A549 (cell line): ENCODE measurements at regions not wholly inside any gene's neighbourhood (a gene's known extent, or its start where the extent isn't known, plus 50 kb on each side); places are given as distances from the start of the nearest gene placed in this dataset.
A peak's percentile ranks its signal among the peaks of the same experiment; 100 is the strongest.

Source experiments
- ATAC-seq, 2 experiments: fragments of 200-7000 bp in 1 of 2; fragments of >200 bp in 1 of 2; cut with Nextera tagmentation in 1 of 2; cut with Tn5 transposase in 1 of 2; 3 replicates each; pipeline versions ENCODE4 v1.8.0 to v1.9.1; 2018 to 2020; ENCODE audit warnings: mild to moderate bottlenecking in 1 of 2, moderate library complexity in 1 of 2
- CTCF ChIA-PET: fragments of 300-600 bp; sonication (Branson Sonifier 250); formaldehyde crosslinking; extraction: SDS; loops from one replicate; lab custom pipeline; 2021; ENCODE audit warnings: antibody characterized with exemption, inconsistent platforms; lab: Yijun Ruan, JAX
- POLR2A ChIA-PET: fragments of 350-600 bp; formaldehyde crosslinking; extraction: SDS; loops from one replicate; lab custom pipeline; 2021; ENCODE audit warnings: antibody characterized with exemption, inconsistent platforms; lab: Yijun Ruan, JAX
- DNase-seq, 2 experiments: peaks; one replicate each; pipeline versions ENCODE4 v3.0.0 to v3.0.0-alpha.2; 2011 to 2016; ENCODE audit warnings: low read depth in 1 of 2, low spot score in 1 of 2
- FAIRE-seq: peaks from 2 replicates; lab custom pipeline; 2011; peaks lifted over from hg19 to GRCh38; lab: Jason Lieb, UNC
- H3K27ac ChIP-seq, 2 experiments: fragments of >200 bp; sonication (Bioruptor Twin); formaldehyde crosslinking; 3 replicates each; pipeline ENCODE4 v1.5.1; 2016 to 2017
- H3K4me1 ChIP-seq: fragments of >200 bp; sonication (Bioruptor Twin); formaldehyde crosslinking; 3 replicates; pipeline ENCODE4 v1.6.1; 2016
- H3K4me2 ChIP-seq: fragments of >200 bp; sonication (Bioruptor Twin); formaldehyde crosslinking; 3 replicates; pipeline ENCODE4 v1.6.1; 2016
- H3K4me3 ChIP-seq: fragments of >200 bp; sonication (Bioruptor Twin); formaldehyde crosslinking; 3 replicates; pipeline ENCODE4 v1.5.1; 2016
- H3K9me3 ChIP-seq: fragments of >200 bp; sonication (Bioruptor Twin); formaldehyde crosslinking; 3 replicates; pipeline ENCODE4 v1.6.1; 2016
- BHLHE40 ChIP-seq: IDR thresholded peaks from 2 replicates; pipeline ENCODE4 v1.6.1; 2012; ENCODE audit warnings: low read depth, low read length, inconsistent platforms
- CHD2 ChIP-seq: fragments of 150-350 bp; IDR thresholded peaks from 2 replicates; pipeline ENCODE4 v1.6.1; 2014; ENCODE audit warnings: low read length; ENCODE audit not compliant: partially characterized antibody
- E2F6 ChIP-seq: IDR thresholded peaks from 2 replicates; pipeline ENCODE4 v1.6.1; 2012; ENCODE audit warnings: low read depth, borderline replicate concordance
- EHF ChIP-seq: fragments of 250-450 bp; sonication (Bioruptor Pico); IDR thresholded peaks from 2 replicates; pipeline ENCODE4 v1.5.0; 2020; ENCODE audit warnings: mild to moderate bottlenecking
- ELK1 ChIP-seq: fragments of 150-350 bp; IDR thresholded peaks from 2 replicates; pipeline ENCODE4 v1.6.1; 2014; ENCODE audit warnings: low read depth, mild to moderate bottlenecking, low read length
- EP300 ChIP-seq, 2 experiments: fragments of >200 bp; sonication (Bioruptor Twin); formaldehyde crosslinking; IDR thresholded peaks; 2 replicates in 1 of 2; 3 replicates in 1 of 2; pipeline ENCODE4 v1.6.1; 2016 to 2017
- GATA3 ChIP-seq: IDR thresholded peaks from 2 replicates; pipeline ENCODE4 v1.6.1; 2012; ENCODE audit warnings: borderline replicate concordance
- HMGXB4 ChIP-seq: fragments of 250-450 bp; sonication (Bioruptor Pico); IDR thresholded peaks from 2 replicates; pipeline ENCODE4 v1.5.0; 2021; ENCODE audit warnings: mild to moderate bottlenecking, moderate library complexity, borderline replicate concordance
- HOXA7 ChIP-seq: fragments of 250-450 bp; sonication (Bioruptor Pico); IDR thresholded peaks from 2 replicates; pipeline ENCODE4 v1.5.0; 2020; ENCODE audit warnings: mild to moderate bottlenecking, moderate library complexity
- JUNB ChIP-seq: fragments of >200 bp; sonication (Bioruptor Twin); formaldehyde crosslinking; IDR thresholded peaks from 2 replicates; pipeline ENCODE4 v1.6.1; 2016
- KDM1A ChIP-seq: fragments of 200-600 bp; sonication (generic); IDR thresholded peaks from 2 replicates; pipeline ENCODE4 v1.6.1; 2016; ENCODE audit warnings: low read depth, mild to moderate bottlenecking
- KDM5A ChIP-seq: fragments of 200-600 bp; sonication (generic); IDR thresholded peaks from 2 replicates; pipeline ENCODE4 v1.6.1; 2016; ENCODE audit warnings: antibody characterized with exemption, mild to moderate bottlenecking
- MAZ ChIP-seq: fragments of 150-350 bp; IDR thresholded peaks from 2 replicates; pipeline ENCODE4 v1.6.1; 2014; ENCODE audit warnings: antibody characterized with exemption, low read depth, low read length, borderline replicate concordance
- NFE2L2 ChIP-seq: fragments of 150-350 bp; conservative IDR thresholded peaks from 2 replicates; pipeline ENCODE4 v1.6.1; 2014; ENCODE audit warnings: low read length
- NPAS2 ChIP-seq: fragments of 250-450 bp; sonication (Bioruptor Pico); IDR thresholded peaks from 2 replicates; pipeline ENCODE4 v1.8.0; 2022; ENCODE audit warnings: mild to moderate bottlenecking, moderate library complexity, borderline replicate concordance
- NR3C1 ChIP-seq: fragments of >200 bp; sonication (Bioruptor Twin); formaldehyde crosslinking; IDR thresholded peaks from 3 replicates; pipeline ENCODE4 v1.6.1; 2017
- PHF8 ChIP-seq: fragments of 200-600 bp; sonication (generic); IDR thresholded peaks from 2 replicates; pipeline ENCODE4 v1.6.1; 2016; ENCODE audit warnings: low read depth, mild to moderate bottlenecking, antibody characterized with exemption, moderate library complexity, borderline replicate concordance
- POLR2AphosphoS2 ChIP-seq: conservative IDR thresholded peaks from 2 replicates; pipeline ENCODE4 v1.6.1; 2012; ENCODE audit warnings: low read length, improper control_type of control experiment, inconsistent platforms
- RARB ChIP-seq: fragments of 250-450 bp; sonication (Bioruptor Pico); IDR thresholded peaks from 2 replicates; pipeline ENCODE4 v1.8.0; 2021; ENCODE audit warnings: mild to moderate bottlenecking, moderate library complexity
- RCOR1 ChIP-seq: fragments of 150-350 bp; IDR thresholded peaks from 2 replicates; pipeline ENCODE4 v1.6.1; 2014; ENCODE audit warnings: antibody characterized with exemption, low read length, low read depth
- SREBF2 ChIP-seq: fragments of 450-650 bp; IDR thresholded peaks from 2 replicates; pipeline ENCODE4 v1.6.1; 2014; ENCODE audit warnings: mild to moderate bottlenecking, moderate library complexity
- USF2 ChIP-seq: fragments of 450-650 bp; IDR thresholded peaks from 2 replicates; pipeline ENCODE4 v1.6.1; 2014; ENCODE audit warnings: antibody characterized with exemption
- ZNF302 ChIP-seq: fragments of 250-450 bp; sonication (Bioruptor Pico); IDR thresholded peaks from 2 replicates; pipeline ENCODE4 v1.9.0; 2021; ENCODE audit warnings: inconsistent platforms, mild to moderate bottlenecking, moderate library complexity
- ZSCAN20 ChIP-seq: fragments of 250-450 bp; sonication (Bioruptor Pico); IDR thresholded peaks from 2 replicates; pipeline ENCODE4 v1.8.0; 2022; ENCODE audit warnings: mild to moderate bottlenecking, moderate library complexity
- WGBS: methylation state at CpG from one replicate; pipeline ENCODE4 v1.1.6; 2017; ENCODE audit errors: missing lambda C conversion rate; 5-methylcytosine and 5-hydroxymethylcytosine counted together

DNA sequence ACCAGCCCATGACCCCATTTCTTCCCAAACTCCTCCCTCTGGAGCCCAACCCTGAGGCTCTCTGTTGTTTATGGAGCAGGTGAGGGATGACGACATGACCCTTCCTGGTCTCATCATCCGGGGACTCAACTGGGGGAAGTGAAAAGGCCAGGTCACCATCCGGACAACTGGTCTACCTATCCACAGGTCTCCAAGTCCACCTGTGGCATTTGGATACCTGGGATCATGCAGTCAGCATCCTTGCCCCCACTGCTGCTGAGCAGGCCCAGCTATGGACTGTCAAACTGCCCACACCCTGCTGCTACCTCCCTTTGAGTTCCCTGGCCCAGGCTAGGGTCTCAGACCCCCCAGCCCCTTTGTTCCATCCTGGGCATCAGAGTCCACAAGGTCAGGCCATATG lies 60.0 kb upstream of the LAPTM5 start:
- DNase-seq, result no peak
- TF ChIP-seq EHF (CRISPR knock-in tag), result no peak
- TF ChIP-seq USF2, result no peak
- TF ChIP-seq NFE2L2, result no peak
- no peak for TF ChIP-seq ZNF302 (CRISPR knock-in tag)
- no peak for TF ChIP-seq NR3C1
- no peak for TF ChIP-seq ZSCAN20 (CRISPR knock-in tag)
- no peak for TF ChIP-seq RCOR1
- no peak for TF ChIP-seq CHD2
- no peak for TF ChIP-seq JUNB
- no peak for TF ChIP-seq E2F6
- TF ChIP-seq POLR2AphosphoS2, result no peak
- TF ChIP-seq, all 56 proteins: peak for 0
- no peak overlapping the region for H3K27ac ChIP-seq
- no peak for ATAC-seq
- FAIRE-seq, result no peak
- no peak overlapping the region for H3K4me2 ChIP-seq
- no peaks in the 10 kb centered on the region for H3K4me1 ChIP-seq
- ChIA-PET POLR2A (no interaction called here), CTCF (interaction anchor here (0.5 to 5.2 kb wide), 5 partner anchors 15 to 462 kb away, joined by 3 to 59 read pairs (median 4); no protein-coding TSS in a partner anchor)
- no CpG with 5 or more reads among the region's 3 CpGs for WGBS
- no peak overlapping the region for H3K4me3 ChIP-seq
- no peaks in the 10 kb centered on the region for H3K9me3 ChIP-seq

GRCh38 chr1:30817077-30817438 lies 59.5 kb upstream of the LAPTM5 start:
- 27% methylated on average over 4 of the region's 5 CpGs for whole genome bisulfite sequencing
- Histone ChIP-seq H3K27ac (0 out of 6 replicates have a peak overlapping the region, but pooled peaks of 1 of the 2 experiments have one; percentile 3), H3K4me3 (no peak overlapping the region), H3K4me1 (no peaks in the 10 kb centered on the region), H3K4me2 (no peak overlapping the region), H3K9me3 (no peaks in the 10 kb centered on the region)
- ChIA-PET CTCF (interaction anchor here (0.5 to 5.2 kb wide), 4 partner anchors 15 to 170 kb away, joined by 3 to 59 read pairs (median 9); no protein-coding TSS in a partner anchor), POLR2A (no interaction called here)
- FAIRE-seq, result no peak
- no peak for ATAC-seq
- no peak for DNase-seq
- no peak for TF ChIP-seq CHD2
- no peak for TF ChIP-seq NPAS2 (CRISPR knock-in tag)
- TF ChIP-seq SREBF2, result no peak
- no peak for TF ChIP-seq JUNB
- no peak for TF ChIP-seq HMGXB4 (CRISPR knock-in tag)
- no peak for TF ChIP-seq BHLHE40
- TF ChIP-seq ELK1, result no peak
- no peak for TF ChIP-seq GATA3
- TF ChIP-seq HOXA7 (CRISPR knock-in tag), result no peak
- no peak for TF ChIP-seq E2F6
- no peak for TF ChIP-seq RARB (CRISPR knock-in tag)
- TF ChIP-seq MAZ, result no peak
- no peak for TF ChIP-seq ZNF302 (CRISPR knock-in tag)
- no peak for TF ChIP-seq PHF8
- no peak for TF ChIP-seq EP300 (IDR thresholded peaks at IDR 0.05)
- TF ChIP-seq NR3C1, result no peak
- TF ChIP-seq POLR2AphosphoS2, result no peak
- TF ChIP-seq USF2, result no peak
- no peak for TF ChIP-seq KDM5A
- TF ChIP-seq KDM1A, result no peak
